Liver (tissue), 8 donors: ENCODE measurements at regions not wholly inside any gene's neighbourhood (a gene's known extent, or its start where the extent isn't known, plus 50 kb on each side); places are given as distances from the start of the nearest gene placed in this dataset.

Experiments
- DNase-seq: peaks from one replicate; pipeline ENCODE4 v3.0.0-alpha.2; 2017; ENCODE audit warnings: low spot score
- H3K27ac ChIP-seq, 2 donors: one replicate each; pipeline ENCODE4 v1.7.0; 2013; ENCODE audit warnings: inconsistent platforms in 2 of 2, low read length in 2 of 2, control low read depth in 1 of 2, low read depth in 1 of 2, mild to moderate bottlenecking in 1 of 2
- H3K27me3 ChIP-seq, 4 donors: one replicate each; pipeline versions ENCODE4 v1.6.1 to v1.7.0; 2013; ENCODE audit warnings: low read length in 3 of 4, inconsistent platforms in 1 of 4, mild to moderate bottlenecking in 1 of 4, moderate library complexity in 1 of 4; ENCODE audit not compliant: control insufficient read depth in 4 of 4, insufficient read depth in 4 of 4
- H3K36me3 ChIP-seq, 4 donors: one replicate each; pipeline versions ENCODE4 v1.6.1 to v1.7.0; 2013; ENCODE audit warnings: low read length in 3 of 4, mild to moderate bottlenecking in 3 of 4, low read depth in 1 of 4, moderate library complexity in 1 of 4; ENCODE audit not compliant: control insufficient read depth in 4 of 4, insufficient read depth in 3 of 4
- H3K4me1 ChIP-seq, 4 donors: one replicate each; pipeline versions ENCODE4 v1.6.1 to v1.7.0; 2013; ENCODE audit warnings: low read length in 3 of 4, mild to moderate bottlenecking in 3 of 4, moderate library complexity in 1 of 4; ENCODE audit not compliant: control insufficient read depth in 4 of 4, insufficient read depth in 4 of 4
- H3K4me3 ChIP-seq, 3 donors: one replicate each; pipeline versions ENCODE4 v1.6.1 to v1.7.0; 2013; ENCODE audit warnings: low read length in 3 of 3, control low read depth in 1 of 3, low read depth in 1 of 3, mild to moderate bottlenecking in 1 of 3
- H3K9ac ChIP-seq, 2 donors: one replicate each; pipeline ENCODE4 v1.7.0; 2013; ENCODE audit warnings: low read length in 2 of 2, mild to moderate bottlenecking in 2 of 2, moderate library complexity in 2 of 2, control low read depth in 1 of 2, low read depth in 1 of 2
- H3K9me3 ChIP-seq, 4 donors: one replicate each; pipeline versions ENCODE4 v1.6.1 to v1.7.0; 2013; ENCODE audit warnings: low read length in 3 of 4; ENCODE audit not compliant: control insufficient read depth in 4 of 4
- EGR1 ChIP-seq, 2 donors: IDR thresholded peaks; 2 replicates each; pipeline ENCODE4 v1.6.1; 2016 to 2018; ENCODE audit warnings: antibody characterized with exemption in 2 of 2, low read depth in 2 of 2
- FOXA1 ChIP-seq: IDR thresholded peaks from 2 replicates; pipeline ENCODE4 v1.6.1; 2016; ENCODE audit warnings: antibody characterized with exemption
- FOXA2 ChIP-seq: IDR thresholded peaks from 2 replicates; pipeline ENCODE4 v1.6.1; 2016; ENCODE audit warnings: antibody characterized with exemption
- GABPA ChIP-seq, 2 donors: IDR thresholded peaks in 1 of 2; conservative IDR thresholded peaks in 1 of 2; 2 replicates each; pipeline ENCODE4 v1.6.1; 2016; ENCODE audit warnings: antibody characterized with exemption in 2 of 2, mild to moderate bottlenecking in 1 of 2, moderate library complexity in 1 of 2
- HNF4A ChIP-seq, 2 donors: conservative IDR thresholded peaks; 2 replicates each; pipeline ENCODE4 v1.6.1; 2016; ENCODE audit warnings: antibody characterized with exemption in 2 of 2, mild to moderate bottlenecking in 2 of 2
- HNF4G ChIP-seq: IDR thresholded peaks from 2 replicates; pipeline ENCODE4 v1.6.1; 2016; ENCODE audit warnings: antibody characterized with exemption
- JUND ChIP-seq, 2 donors: IDR thresholded peaks; 2 replicates each; pipeline ENCODE4 v1.6.1; 2016; ENCODE audit warnings: antibody characterized with exemption in 2 of 2
- NR2F2 ChIP-seq: IDR thresholded peaks from 2 replicates; pipeline ENCODE4 v1.6.1; 2016; ENCODE audit warnings: antibody characterized with exemption
- RAD21 ChIP-seq, 2 donors: IDR thresholded peaks; 2 replicates each; pipeline ENCODE4 v1.6.1; 2016; ENCODE audit warnings: antibody characterized with exemption in 2 of 2, mild to moderate bottlenecking in 2 of 2
- REST ChIP-seq: IDR thresholded peaks from 2 replicates; pipeline ENCODE4 v1.6.1; 2016; ENCODE audit warnings: antibody characterized with exemption, mild to moderate bottlenecking
- RXRA ChIP-seq, 2 donors: IDR thresholded peaks; 2 replicates each; pipeline ENCODE4 v1.6.1; 2017 to 2018; ENCODE audit warnings: antibody characterized with exemption in 2 of 2, mild to moderate bottlenecking in 1 of 2
- SP1 ChIP-seq: IDR thresholded peaks from 2 replicates; pipeline ENCODE4 v1.6.1; 2018; ENCODE audit warnings: antibody characterized with exemption, mild to moderate bottlenecking
- TAF1 ChIP-seq: conservative IDR thresholded peaks from 2 replicates; pipeline ENCODE4 v1.6.1; 2016; ENCODE audit warnings: antibody characterized with exemption, mild to moderate bottlenecking
- YY1 ChIP-seq: IDR thresholded peaks from 2 replicates; pipeline ENCODE4 v1.6.1; 2016; ENCODE audit warnings: antibody characterized with exemption, mild to moderate bottlenecking
- WGBS: extraction: QIAGEN DNeasy Blood & Tissue Kit; methylation state at CpG from one replicate; pipeline ENCODE4 v1.1.7; 2013; 5-methylcytosine and 5-hydroxymethylcytosine counted together
- TF ChIP-seq, protein P1 (sequence below): IDR thresholded peaks from 2 replicates; pipeline ENCODE4 v1.6.1; 2016; ENCODE audit warnings: antibody characterized with exemption
- TF ChIP-seq, protein P2 (sequence below): fragments of 150-350 bp; IDR thresholded peaks from 2 replicates; pipeline ENCODE4 v1.5.1; 2017; ENCODE audit warnings: improper control_type of control experiment, low read depth, low read length; ENCODE audit not compliant: missing input control
- TF ChIP-seq, protein P3 (sequence below): IDR thresholded peaks from 2 replicates; pipeline ENCODE4 v1.6.1; 2016; ENCODE audit warnings: antibody characterized with exemption
- TF ChIP-seq, protein P4 (sequence below): IDR thresholded peaks from 2 replicates; pipeline ENCODE4 v1.6.1; 2016; ENCODE audit warnings: antibody characterized with exemption
- donor health status: healthy.
- donor health status: healthy.
- donor health status: healthy.
- donor health status: healthy.
- donor health status: healthy.

- TF ChIP-seq FOXA1 = no peak
- TF ChIP-seq HNF4G = no peak
- TF ChIP-seq, protein P1, sequence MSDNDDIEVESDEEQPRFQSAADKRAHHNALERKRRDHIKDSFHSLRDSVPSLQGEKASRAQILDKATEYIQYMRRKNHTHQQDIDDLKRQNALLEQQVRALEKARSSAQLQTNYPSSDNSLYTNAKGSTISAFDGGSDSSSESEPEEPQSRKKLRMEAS = no peak
- TF ChIP-seq EGR1 (IDR thresholded peaks at IDR 0.05; ENCODE audit: low read depth in 2 of 2) = no peak
- TF ChIP-seq RXRA (IDR thresholded peaks at IDR 0.05) = no peak
- TF ChIP-seq, protein P2, sequence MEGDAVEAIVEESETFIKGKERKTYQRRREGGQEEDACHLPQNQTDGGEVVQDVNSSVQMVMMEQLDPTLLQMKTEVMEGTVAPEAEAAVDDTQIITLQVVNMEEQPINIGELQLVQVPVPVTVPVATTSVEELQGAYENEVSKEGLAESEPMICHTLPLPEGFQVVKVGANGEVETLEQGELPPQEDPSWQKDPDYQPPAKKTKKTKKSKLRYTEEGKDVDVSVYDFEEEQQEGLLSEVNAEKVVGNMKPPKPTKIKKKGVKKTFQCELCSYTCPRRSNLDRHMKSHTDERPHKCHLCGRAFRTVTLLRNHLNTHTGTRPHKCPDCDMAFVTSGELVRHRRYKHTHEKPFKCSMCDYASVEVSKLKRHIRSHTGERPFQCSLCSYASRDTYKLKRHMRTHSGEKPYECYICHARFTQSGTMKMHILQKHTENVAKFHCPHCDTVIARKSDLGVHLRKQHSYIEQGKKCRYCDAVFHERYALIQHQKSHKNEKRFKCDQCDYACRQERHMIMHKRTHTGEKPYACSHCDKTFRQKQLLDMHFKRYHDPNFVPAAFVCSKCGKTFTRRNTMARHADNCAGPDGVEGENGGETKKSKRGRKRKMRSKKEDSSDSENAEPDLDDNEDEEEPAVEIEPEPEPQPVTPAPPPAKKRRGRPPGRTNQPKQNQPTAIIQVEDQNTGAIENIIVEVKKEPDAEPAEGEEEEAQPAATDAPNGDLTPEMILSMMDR = no peak
- TF ChIP-seq, protein P3, sequence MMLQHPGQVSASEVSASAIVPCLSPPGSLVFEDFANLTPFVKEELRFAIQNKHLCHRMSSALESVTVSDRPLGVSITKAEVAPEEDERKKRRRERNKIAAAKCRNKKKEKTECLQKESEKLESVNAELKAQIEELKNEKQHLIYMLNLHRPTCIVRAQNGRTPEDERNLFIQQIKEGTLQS = no peak
- no peak for TF ChIP-seq TAF1
- no peak for TF ChIP-seq JUND (IDR thresholded peaks at IDR 0.05)
- no peak for TF ChIP-seq NR2F2
- no peak for TF ChIP-seq HNF4A (conservative IDR thresholded peaks at IDR 0.05)
- no peak for TF ChIP-seq YY1
- TF ChIP-seq, protein P4, sequence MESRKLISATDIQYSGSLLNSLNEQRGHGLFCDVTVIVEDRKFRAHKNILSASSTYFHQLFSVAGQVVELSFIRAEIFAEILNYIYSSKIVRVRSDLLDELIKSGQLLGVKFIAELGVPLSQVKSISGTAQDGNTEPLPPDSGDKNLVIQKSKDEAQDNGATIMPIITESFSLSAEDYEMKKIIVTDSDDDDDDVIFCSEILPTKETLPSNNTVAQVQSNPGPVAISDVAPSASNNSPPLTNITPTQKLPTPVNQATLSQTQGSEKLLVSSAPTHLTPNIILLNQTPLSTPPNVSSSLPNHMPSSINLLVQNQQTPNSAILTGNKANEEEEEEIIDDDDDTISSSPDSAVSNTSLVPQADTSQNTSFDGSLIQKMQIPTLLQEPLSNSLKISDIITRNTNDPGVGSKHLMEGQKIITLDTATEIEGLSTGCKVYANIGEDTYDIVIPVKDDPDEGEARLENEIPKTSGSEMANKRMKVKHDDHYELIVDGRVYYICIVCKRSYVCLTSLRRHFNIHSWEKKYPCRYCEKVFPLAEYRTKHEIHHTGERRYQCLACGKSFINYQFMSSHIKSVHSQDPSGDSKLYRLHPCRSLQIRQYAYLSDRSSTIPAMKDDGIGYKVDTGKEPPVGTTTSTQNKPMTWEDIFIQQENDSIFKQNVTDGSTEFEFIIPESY = no peak
- TF ChIP-seq FOXA2 = no peak
- TF ChIP-seq REST = no peak
- TF ChIP-seq SP1 = no peak
- TF ChIP-seq GABPA (IDR thresholded peaks at IDR 0.05 in 1 of 2, conservative IDR thresholded peaks at IDR 0.05 in 1 of 2) = no peak
- no peak for TF ChIP-seq RAD21 (IDR thresholded peaks at IDR 0.05)
- no peak overlapping the region for H3K27ac ChIP-seq
- H3K9ac ChIP-seq = no peak overlapping the region
- DNase-seq = peak; percentile 10
- WGBS = 72% methylated on average over 7 of the region's 7 CpGs
- no peaks in the 10 kb centered on the region for H3K36me3 ChIP-seq
- H3K4me1 ChIP-seq = no peaks in the 10 kb centered on the region
- H3K9me3 ChIP-seq = peaks cover 0 to 11% (median 6%) of the 10 kb centered on the region in 4 donors
- no peak overlapping the region for H3K4me3 ChIP-seq
- H3K27me3 ChIP-seq = no peaks in the 10 kb centered on the region
Observed at GRCh38 chr10:130464426-130464825, 328.2 kb downstream of the GLRX3 start.
